HG03196 (cell line): ENCODE measurements at regions not wholly inside any gene's neighbourhood (a gene's known extent, or its start where the extent isn't known, plus 50 kb on each side); places are given as distances from the start of the nearest gene placed in this dataset.
"Not testable (repeated sequence)": the region's sequence is repeated elsewhere in the genome, so short reads cannot be mapped to it uniquely, and the experiment has no call there.

Experiments used
- ATAC-seq: cut with Tn5 transposase; IDR thresholded peaks from one replicate; pipeline ENCODE4 v1.9.1; 2021; ENCODE audit not compliant: unreplicated experiment

DNA sequence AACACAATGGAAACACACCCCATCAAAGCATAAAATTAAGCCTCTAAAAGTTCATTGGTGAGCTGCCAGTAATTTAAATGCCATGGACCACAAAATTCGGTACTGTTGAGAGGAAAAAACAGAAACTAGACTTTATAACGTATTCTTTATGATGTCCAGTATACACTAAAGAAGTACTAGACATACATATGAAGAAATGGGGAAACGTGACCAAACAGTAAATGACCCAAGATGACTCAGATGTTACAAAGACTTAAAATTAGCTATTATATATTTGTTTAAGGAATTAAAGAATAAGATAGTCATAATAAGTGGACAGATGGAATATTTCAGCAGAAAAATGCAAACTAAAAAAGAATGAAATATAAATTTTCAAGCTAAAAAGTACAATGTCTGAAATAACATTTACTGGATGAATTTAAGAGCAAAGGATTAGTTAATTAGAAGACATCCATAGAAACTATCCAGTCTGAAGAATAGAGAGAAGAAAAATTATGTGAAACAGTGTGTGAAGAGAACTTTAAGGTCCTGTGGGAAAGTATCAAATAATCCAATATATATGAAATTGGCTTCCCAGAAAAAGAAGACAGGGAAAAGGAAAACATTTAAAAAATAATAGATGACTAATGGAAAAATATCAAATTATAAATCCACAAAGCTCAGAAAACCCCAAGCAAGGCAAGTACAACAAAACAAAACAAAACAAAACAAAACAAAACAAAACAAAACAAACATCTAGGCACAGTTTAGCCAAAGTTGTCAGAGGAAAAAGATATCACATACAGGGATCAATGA, 69.4 kb downstream of the SAMD9 start:
- ATAC-seq: no peak

DNA sequence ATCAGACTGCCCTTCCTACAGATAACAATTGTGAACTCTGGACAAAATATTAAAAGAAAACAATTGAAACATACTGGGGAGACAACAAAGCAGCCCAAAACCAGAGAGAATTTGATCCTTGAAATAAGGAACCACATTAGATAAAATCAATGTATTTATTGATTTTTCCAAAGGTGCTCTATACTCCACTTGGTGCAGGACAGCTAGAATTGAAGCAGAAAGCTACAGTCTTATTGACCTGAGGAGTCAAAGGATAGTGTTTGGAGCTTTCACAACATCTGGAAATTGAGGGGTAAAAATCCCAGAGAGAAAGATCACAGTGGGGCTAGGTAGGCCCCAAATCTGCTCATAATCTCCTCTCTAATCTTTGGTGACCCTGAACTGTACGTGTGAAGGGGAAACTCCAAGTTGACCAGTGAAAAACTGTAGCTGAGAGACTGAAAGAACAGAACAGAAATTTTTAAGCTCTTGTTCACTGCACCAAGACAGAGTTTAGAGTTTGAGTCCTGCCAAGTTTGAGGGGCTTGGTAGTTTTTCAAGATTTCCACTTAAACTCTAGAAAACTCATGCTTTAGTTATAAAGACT, 70.2 kb downstream of the SAMD9 start:
- no peak for ATAC-seq

DNA sequence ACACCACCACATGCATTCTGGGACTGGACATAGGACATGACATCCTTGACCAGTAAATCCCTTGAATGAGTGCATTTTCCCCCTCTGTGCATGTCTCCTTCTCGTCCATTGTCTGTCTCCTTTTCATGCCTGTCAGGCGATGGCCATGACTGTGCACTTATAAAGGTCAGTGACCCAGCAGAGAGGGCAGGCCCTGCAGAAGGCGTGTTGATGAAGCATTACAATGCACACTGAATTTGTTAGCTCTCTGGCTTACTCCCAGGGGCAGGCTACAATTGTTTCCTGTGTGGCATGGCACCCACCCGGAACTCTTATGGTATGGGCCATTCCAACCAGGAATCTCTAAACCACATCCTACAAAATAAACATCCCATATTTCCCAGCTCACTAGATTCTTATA, 71.1 kb downstream of the SAMD9 start:
- no peak for ATAC-seq

DNA sequence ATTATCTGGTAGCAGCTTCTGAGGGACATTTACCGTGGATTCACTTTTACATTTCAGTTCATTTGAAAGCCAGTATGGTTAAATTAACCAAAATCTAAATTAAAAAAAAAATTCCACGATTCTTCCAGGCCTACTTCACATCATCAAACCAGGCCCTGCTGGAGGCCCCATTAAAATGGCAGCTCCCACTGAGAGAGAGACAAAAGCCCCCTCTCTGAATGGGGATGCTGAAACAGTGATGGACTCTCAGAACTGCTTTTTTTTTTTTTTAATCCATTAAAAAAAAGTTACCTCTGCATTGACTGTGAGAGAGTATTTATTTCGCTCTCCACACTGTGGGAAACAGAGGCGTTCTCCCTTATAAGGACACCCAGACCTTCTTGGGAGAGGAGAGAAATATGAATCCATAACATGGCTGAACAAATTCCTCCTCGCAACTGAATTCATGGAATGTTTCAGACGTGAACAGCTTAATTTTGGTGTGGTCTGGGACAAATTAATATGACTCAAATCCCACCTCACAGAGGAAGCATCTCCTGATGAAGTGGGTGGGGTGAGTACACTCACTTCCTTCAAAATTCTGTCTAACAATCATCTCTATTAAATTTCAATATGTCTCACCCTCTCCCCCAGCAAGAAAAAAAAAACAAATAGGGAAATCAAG, 73.5 kb downstream of the SAMD9 start:
- ATAC-seq: no peak

DNA sequence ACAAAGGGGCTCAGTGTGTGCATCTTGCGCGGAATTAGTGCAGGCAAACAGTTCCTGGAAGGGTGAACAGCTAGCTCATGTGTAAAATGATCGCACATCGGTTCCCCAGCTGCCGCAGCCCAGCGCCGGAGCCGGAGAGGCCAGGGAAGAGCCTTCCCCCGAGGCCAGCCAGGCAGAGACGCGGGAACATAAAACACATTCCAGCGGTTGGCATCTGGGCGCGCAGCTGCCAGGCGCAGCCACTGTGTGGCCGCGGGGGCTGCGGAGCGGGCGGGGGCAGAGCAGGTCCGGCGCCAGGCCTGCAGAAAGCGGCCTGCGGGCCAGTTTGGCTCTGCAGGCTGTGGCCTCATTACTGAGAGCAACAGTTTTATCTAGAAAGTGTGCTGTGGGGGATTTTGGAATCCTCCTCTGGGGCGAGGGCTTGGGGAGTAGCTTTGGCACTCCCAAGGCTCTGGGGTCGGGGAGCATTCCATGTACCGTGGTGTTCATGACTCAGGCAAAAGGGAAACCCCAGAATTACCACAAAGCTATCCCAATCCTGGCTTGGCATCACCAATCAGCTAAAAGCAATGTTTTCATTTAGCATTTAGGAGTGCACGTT, 74.3 kb downstream of the SAMD9 start:
- ATAC-seq: no peak

DNA sequence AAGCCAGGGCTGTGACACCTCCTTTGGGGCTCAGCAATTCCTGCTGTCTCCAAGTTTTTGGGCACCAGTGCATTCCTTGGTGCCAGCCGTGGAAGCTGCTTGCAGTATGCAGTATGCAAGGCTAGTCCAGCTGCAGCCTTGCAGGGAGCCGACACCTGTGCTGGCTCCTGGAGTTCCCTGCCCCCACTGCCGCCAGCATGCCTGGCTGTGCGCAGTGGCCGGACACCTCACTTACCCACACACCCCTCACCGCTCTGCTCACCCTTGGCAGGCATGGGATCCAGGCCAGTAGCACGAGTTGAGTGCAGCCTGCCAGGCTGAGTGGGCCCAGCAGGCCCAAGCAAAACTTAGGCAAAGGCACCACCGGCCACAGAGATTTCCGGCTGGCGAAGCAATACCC, 77.4 kb downstream of the SAMD9 start:
- ATAC-seq: no peak

DNA sequence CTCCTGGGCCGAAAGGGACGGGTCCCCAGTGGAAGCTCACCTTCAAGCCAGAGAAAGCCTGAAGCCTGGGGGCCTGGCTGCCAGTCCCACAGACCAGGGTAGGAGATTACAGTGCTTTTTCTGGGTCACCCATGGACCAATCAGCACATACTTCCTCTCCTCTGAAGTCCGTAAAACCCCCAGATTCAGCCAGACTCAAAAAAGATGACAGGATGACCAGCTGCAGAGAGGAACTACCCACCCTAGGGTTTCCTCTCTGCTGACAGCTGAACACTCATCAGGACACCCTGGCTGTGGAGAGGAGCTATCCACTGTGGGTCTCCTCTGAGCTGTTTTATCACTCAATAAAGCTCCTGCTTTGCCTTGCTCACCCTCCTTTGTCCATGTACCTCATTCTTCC, 78.0 kb downstream of the SAMD9 start:
- ATAC-seq: no peak

DNA sequence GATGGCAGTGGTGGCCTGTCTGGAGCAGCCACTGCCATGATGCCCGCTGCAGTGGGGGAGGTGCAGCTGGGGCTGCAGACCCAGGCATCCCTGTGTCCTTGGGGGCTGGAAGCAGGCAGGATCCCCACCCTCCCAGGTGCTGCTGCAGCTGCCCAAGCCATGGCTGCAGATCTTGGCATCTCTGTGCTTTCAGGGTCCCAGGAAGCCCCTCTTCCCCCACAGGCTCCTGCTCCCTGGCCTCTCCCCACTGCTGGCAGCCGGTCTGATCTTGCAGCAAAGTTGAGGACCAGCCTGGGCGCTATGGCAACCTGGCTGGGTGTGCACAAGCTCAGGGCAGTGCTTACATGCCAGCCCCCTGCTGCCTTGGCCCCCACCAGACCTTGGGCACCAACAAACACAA, 78.5 kb downstream of the SAMD9 start:
- ATAC-seq: no peak

DNA sequence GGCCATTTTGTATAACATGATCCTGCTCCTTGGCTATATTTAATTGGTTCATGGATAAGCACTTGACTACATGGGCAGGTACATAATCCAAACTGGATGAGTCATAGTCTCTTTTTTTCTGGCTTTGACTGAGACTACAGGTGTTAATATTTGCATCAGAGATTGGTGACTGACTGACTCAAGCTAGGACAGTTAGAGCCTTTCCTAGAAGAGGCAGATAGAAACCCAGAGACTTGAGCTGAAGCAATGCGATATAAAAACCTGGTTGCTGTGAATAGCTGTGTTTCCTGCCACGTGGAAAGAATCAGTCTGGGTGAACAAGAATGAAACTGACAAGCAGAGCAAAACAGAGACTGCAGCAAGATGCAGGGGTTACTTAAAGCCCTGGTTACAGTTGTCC, 81.0 kb downstream of the SAMD9 start:
- peak; percentile 85 for ATAC-seq

DNA sequence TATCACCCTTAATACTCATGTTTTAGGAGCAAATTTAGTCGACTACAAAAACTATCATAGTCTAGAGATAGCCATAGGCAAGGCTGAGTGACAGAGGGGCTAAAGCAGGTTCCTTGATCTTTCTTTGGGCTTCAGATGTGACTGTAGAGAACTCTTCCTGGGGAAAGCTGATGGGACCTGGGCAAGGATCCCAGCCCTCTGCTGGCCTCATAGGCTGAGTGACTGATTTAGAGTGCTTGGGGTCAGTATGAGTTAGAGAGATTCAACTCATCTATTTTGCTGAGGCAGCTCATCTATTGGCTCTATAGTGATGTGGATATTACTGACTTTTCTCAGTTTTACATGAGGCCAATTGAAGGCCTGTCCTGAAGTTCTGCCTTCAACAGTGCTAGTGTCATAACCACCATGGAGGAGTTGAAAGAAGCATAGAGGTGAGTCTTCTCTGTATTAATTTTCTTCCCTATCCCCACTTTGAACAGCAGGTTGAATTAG, 81.6 kb downstream of the SAMD9 start:
- ATAC-seq: no peak

DNA sequence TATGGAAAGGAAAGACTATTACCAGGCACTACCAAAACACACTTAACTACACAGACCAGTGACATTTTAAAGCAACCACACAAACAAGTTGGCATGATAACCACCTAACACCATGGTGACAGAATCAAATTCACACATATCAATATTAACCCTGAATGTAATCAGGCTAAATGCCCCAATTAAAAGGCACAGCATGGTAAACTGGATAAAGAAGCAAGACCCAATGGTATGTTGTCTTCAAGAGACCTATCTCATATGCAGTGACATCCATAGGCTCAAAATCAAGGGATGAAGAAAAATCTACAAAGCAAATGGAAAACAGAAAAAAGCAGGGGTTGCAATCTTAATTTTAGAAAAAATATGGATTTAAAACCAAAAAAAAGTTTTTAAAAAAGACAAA, 86.0 kb downstream of the SAMD9 start:
- ATAC-seq: no peak

DNA sequence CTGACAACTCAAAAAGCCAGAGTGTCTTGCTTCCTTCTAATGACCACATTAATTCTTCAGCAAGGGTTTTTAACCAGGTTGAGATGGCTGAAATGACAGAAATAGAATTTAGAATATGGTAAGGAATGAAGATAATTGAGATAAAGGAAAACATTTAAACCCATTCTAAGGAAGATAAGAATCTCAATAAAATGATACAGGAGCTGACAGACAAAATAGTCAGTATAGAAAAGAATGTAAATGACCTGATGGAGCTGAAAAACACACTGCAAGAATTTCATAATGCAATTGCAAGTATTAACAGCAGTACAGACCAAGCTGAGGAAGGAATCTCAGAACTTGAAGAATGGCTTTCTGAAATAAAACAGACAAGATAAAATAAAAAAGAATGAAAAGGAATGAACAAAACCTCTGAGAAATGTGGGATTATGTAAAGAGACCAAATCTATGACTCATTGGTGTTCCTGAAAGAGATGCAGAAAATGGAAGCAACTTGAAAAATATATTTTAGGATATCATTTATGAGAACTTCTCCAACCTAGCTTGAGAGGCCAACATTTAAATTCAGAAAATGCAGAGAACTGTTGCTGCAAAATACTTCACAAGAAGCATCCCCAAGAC, 87.1 kb downstream of the SAMD9 start:
- ATAC-seq: no peak

DNA sequence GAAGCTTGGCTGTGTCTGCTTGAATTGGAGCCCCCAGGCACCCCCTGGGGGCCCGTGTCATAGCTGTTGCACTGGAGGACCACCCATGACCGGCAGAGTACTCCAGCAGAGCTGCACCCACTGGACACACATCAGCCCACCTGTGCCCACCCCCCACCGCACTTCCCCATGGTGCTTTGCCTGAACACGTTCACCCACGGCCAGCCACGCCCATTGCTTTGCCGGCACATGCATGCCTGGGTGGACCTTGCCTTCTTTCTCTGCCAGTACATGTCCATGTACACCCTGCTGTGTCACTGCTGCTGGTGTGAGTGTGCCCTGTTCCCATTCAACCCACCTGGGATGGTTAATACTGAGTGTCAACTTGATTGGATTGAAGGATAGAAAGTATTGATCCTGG, 88.7 kb downstream of the SAMD9 start:
- ATAC-seq: no peak

DNA sequence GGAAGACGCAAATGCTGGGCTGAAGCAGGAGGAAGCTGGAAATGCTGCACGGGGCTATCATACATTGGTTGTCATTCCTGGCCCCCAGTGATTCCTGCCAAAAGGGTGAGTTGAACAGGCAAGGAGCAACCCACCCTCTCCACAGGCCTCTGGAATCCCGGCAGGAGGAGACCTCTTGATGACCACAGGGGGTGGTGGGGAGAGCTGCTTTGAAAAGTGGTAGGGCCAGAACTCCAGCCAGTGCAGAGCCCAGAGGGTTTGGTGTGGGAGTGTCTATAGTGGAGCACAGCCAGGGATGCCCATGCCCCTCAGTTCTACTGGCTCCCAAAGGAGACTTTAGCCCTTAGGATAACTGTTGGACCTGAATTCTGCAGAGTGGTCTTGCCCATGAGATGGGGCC, 89.2 kb downstream of the SAMD9 start:
- no peak for ATAC-seq

DNA sequence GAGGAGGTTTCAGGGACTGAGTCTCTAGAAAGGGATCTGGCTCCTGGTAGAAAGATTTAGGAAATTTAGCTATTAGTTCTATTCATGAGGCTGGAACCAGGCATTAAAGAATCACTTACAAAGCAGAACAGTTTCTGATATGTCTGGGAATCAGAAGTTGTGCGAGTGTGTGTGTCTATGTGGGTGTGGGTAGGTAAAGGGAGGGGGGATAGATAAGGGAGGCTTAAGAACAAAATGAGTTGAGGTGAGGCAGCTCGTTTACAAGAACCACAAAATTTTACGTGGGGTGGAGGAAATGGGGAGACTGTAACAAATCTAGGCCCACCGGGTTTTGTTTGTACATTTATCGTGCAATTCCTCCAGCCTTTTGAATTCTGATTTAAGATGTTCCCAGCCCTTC, 90.7 kb downstream of the SAMD9 start:
- no peak for ATAC-seq

DNA sequence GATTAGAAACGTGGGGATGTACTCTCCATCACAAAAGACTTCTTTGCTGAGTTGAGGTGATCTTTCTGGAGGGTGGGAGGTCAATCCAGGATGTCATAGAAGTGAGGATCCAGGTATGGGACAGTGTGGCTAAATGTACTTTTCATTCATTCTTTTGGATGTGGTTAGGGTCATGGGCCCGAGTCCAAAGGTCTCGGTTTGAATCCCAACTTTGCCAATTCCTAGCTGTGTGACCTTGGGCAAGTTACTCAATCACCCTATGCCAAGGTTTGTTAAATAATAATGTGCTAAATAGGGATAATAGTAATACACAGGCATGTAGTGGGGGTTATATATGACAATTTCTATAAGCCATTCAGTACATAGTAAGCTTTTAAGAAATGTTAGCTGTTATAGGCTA, 91.4 kb downstream of the SAMD9 start:
- ATAC-seq: no peak

DNA sequence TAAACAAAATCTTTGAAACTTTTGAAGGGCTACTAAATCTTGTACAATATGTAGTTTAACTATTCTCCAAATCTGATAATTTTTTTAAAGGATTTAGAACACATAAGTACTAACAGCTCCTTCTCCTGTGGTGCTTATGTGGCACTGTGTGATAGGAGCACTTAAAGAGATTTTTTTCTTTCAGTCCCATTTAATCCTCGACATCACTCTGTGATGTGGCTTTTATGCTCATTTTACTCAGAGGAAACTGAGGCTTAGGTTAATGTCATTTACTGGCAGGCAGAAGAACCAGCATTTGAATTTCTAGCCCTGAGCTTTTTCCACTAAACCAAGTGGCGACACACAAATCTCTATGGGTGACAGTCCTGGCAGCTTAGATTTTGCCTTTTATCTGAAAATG, 92.4 kb downstream of the SAMD9 start:
- ATAC-seq: no peak

DNA sequence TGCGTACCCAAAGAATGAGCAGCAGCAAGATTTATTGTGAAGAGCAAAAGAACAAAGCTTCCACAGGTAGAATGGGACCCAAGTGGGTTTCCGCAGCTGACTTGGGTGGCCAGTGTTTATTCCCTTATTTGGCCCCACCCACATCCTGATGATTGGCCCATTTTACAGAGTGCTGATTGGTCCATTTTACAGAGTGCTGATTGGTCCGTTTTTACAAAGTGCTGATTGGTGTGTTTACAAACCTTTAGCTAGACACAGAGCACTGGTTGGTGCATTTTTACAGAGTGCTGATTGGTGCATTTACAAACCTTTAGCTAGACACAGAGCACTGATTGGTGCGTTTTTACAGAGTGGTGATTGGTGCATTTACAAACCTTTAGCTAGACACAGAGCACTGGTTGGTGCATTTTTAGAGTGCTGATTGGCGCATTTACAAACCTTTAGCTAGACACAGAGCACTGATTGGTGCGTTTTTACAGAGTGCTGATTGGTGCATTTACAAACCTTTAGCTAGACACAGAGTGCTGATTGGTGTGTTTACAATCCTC, 94.8 kb downstream of the SAMD9 start:
- ATAC-seq: not testable (repeated sequence)

DNA sequence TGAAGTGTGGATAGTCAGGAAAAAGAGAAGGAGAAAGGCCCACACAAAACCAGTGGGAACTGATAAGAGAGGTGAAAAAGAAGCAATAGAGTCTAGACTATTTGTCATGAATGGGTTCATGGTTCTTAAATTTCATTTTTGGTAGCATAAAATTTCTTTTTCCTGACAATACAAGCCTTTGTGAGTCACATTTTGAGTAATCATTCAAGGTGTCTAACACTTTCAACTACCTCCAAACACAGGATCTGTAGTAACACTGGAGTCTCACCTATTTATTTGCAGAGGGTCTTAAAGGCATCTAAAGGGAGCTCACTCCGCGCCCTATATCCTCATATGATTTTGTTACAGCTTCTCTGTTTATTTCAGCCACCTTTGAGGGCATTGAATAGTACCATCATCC, 96.0 kb downstream of the SAMD9 start:
- ATAC-seq: no peak

DNA sequence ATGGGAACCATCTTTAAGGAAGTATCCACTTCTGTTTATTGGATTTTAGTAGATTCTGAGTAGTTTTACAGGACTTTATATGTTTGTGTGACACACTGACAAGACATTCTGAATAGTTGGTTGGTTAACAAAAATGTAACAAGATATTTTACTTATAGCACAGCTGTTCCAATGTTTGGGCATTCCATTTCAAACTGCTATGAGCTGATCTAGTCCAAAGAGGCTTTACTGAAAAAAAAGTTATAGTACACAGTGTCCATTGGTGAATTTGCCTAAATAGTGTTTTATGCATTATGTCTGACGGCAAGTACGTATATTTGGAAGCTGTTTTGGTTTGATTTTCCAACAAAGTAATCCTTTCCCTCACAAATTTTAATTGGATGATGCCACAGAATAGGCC, 99.1 kb downstream of the SAMD9 start:
- no peak for ATAC-seq
